OCI-LY3 (cell line): ENCODE measurements at regions not wholly inside any gene's neighbourhood (a gene's known extent, or its start where the extent isn't known, plus 50 kb on each side); places are given as distances from the start of the nearest gene placed in this dataset.

Source experiments
- CTCF ChIP-seq: fragments of 200-600, 300-600 bp; sonication (generic); IDR thresholded peaks from 2 replicates; pipeline ENCODE4 v1.5.1; 2014; ENCODE audit warnings: antibody characterized with exemption, low read length, low read depth
- EZH2phosphoT487 ChIP-seq: fragments of 200-600 bp; shearing (Covaris generic); IDR thresholded peaks from 2 replicates; pipeline ENCODE4 v1.6.1; 2018; ENCODE audit warnings: antibody characterized with exemption, mixed run types, low read depth

GRCh38 chr14:61129168-61129745 lies 148.2 kb downstream of the SLC38A6 start:
- no peak for TF ChIP-seq CTCF
- no peak for TF ChIP-seq EZH2phosphoT487
